B cell (primary cell): ENCODE measurements at regions not wholly inside any gene's neighbourhood (a gene's known extent, or its start where the extent isn't known, plus 50 kb on each side); places are given as distances from the start of the nearest gene placed in this dataset.

Experiments
- ATAC-seq: fragments of 200-7000 bp; cut with Tn5 transposase; one replicate; pipeline ENCODE4 v1.10.0; 2021; ENCODE audit warnings: low read depth, mild to moderate bottlenecking, moderate number of reproducible peaks, moderate library complexity
- CTCF ChIA-PET: fragments of 350-600 bp; sonication (Branson Sonifier 250); formaldehyde crosslinking; loops from one replicate; lab custom pipeline; 2021; ENCODE audit warnings: antibody characterized with exemption, inconsistent platforms; lab: Charles Lee
- POLR2A ChIA-PET: fragments of 350-600 bp; sonication (Branson Sonifier 250); formaldehyde crosslinking; loops from one replicate; lab custom pipeline; 2021; ENCODE audit warnings: antibody characterized with exemption; lab: Charles Lee
- DNase-seq: peaks from one replicate; pipeline ENCODE4 v3.0.0; 2013
- H2AFZ ChIP-seq: 2 replicates; pipeline ENCODE4 v1.6.1; 2012; ENCODE audit warnings: mild to moderate bottlenecking, low read depth, low read length; ENCODE audit not compliant: insufficient read depth, poor library complexity, severe bottlenecking
- H3K27ac ChIP-seq, 2 donors: 1 replicate in 1 of 2; 2 replicates in 1 of 2; pipeline ENCODE4 v1.5.1; 2012 to 2013; ENCODE audit warnings: low read length in 2 of 2, mild to moderate bottlenecking in 2 of 2, moderate library complexity in 1 of 2
- H3K27me3 ChIP-seq, 4 experiments: fragments of 200-600 bp in 1 of 4; sonication (generic) in 1 of 4; replicated peaks in 1 of 4; 1 replicate in 2 of 4; 2 replicates in 2 of 4; pipeline versions ENCODE4 v1.6.1 to v1.7.0; 2013 to 2016; ENCODE audit warnings: low read length in 3 of 4, mild to moderate bottlenecking in 2 of 4, mixed read lengths in 1 of 4, moderate library complexity in 1 of 4; ENCODE audit not compliant: insufficient read depth in 4 of 4, control insufficient read depth in 3 of 4; ENCODE audit errors: control extremely low read depth in 1 of 4
- H3K36me3 ChIP-seq, 2 experiments: replicated peaks in 1 of 2; 1 replicate in 1 of 2; 2 replicates in 1 of 2; pipeline versions ENCODE4 v1.6.1 to v1.7.1; 2013; ENCODE audit warnings: low read length in 1 of 2; ENCODE audit not compliant: insufficient read depth in 2 of 2, control insufficient read depth in 1 of 2; ENCODE audit errors: control extremely low read depth in 1 of 2, extremely low read depth in 1 of 2
- H3K4me1 ChIP-seq, 2 donors: fragments of 200-600 bp in 1 of 2; sonication (generic) in 1 of 2; 1 replicate in 1 of 2; 2 replicates in 1 of 2; pipeline versions ENCODE4 v1.5.1 to v1.6.1; 2013 to 2017; ENCODE audit warnings: low read length in 2 of 2; ENCODE audit not compliant: control insufficient read depth in 2 of 2, insufficient read depth in 2 of 2
- H3K4me2 ChIP-seq: replicated peaks from 2 replicates; pipeline ENCODE3; 2012; ENCODE audit warnings: mild to moderate bottlenecking, low read depth, low read length; ENCODE audit not compliant: poor library complexity, severe bottlenecking
- H3K4me3 ChIP-seq, 5 experiments: fragments of 200-600 bp in 1 of 5; sonication (generic) in 1 of 5; 1 replicate in 3 of 5; 2 replicates in 2 of 5; pipeline versions ENCODE4 v1.5.1 to v1.7.0; 2011 to 2016; ENCODE audit warnings: low read length in 4 of 5, mild to moderate bottlenecking in 4 of 5, low read depth in 2 of 5, control low read depth in 1 of 5, moderate library complexity in 1 of 5; ENCODE audit not compliant: insufficient read depth in 1 of 5; ENCODE audit errors: control extremely low read depth in 1 of 5, extremely low read depth in 1 of 5
- H3K79me2 ChIP-seq: fragments of 200-600 bp; sonication (generic); one replicate; pipeline ENCODE4 v1.6.0; 2016; ENCODE audit warnings: low read length; ENCODE audit not compliant: control insufficient read depth, insufficient read depth
- H3K9ac ChIP-seq: fragments of 200-600 bp; sonication (generic); 2 replicates; pipeline ENCODE4 v1.6.1; 2017; ENCODE audit warnings: mild to moderate bottlenecking, low read length, moderate library complexity
- H3K9me3 ChIP-seq, 3 donors: one replicate each; pipeline versions ENCODE4 v1.6.1 to v1.7.1; 2013; ENCODE audit warnings: low read length in 2 of 3; ENCODE audit not compliant: control insufficient read depth in 2 of 3, insufficient read depth in 1 of 3; ENCODE audit errors: control extremely low read depth in 1 of 3
- H4K20me1 ChIP-seq: 2 replicates; pipeline ENCODE4 v1.6.0; 2012; ENCODE audit warnings: mild to moderate bottlenecking, low read length; ENCODE audit not compliant: insufficient read depth, control insufficient read depth, poor library complexity, severe bottlenecking
- H3K27ac Mint-ChIP-seq: one replicate; pipeline ENCODE4 v1.8.0; 2021; ENCODE audit warnings: mixed read lengths
- H3K27me3 Mint-ChIP-seq: one replicate; pipeline ENCODE4 v1.8.0; 2021; ENCODE audit warnings: mixed read lengths
- H3K4me1 Mint-ChIP-seq: one replicate; pipeline ENCODE4 v1.8.0; 2021; ENCODE audit warnings: mixed read lengths
- H3K4me3 Mint-ChIP-seq: one replicate; pipeline ENCODE4 v1.8.0; 2021; ENCODE audit warnings: mixed read lengths
- H3K9me3 Mint-ChIP-seq: one replicate; pipeline ENCODE4 v1.8.0; 2022; ENCODE audit warnings: mixed read lengths; ENCODE audit not compliant: insufficient read depth
- CTCF ChIP-seq: fragments of 200-600 bp; IDR thresholded peaks from one replicate; pipeline ENCODE4 v1.8.0; 2022; ENCODE audit warnings: antibody characterized with exemption, mild to moderate bottlenecking
- EZH2 ChIP-seq: IDR thresholded peaks from 2 replicates; pipeline ENCODE4 v1.6.1; 2012; ENCODE audit warnings: borderline replicate concordance, low read depth, mild to moderate bottlenecking, moderate library complexity, low read length; ENCODE audit not compliant: insufficient read depth, poor library complexity, severe bottlenecking
- WGBS: methylation state at CpG from one replicate; pipeline ENCODE4 v1.1.5; 2013; ENCODE audit warnings: missing lambda C conversion rate; ENCODE audit not compliant: insufficient coverage; 5-methylcytosine and 5-hydroxymethylcytosine counted together
- intact Hi-C: fragments of 100-400 bp; cut with micrococcal nuclease; formaldehyde crosslinking; loops from one replicate; pipeline ENCODE4 v1.10.0; 2022

- Histone ChIP-seq H3K9ac (no peak overlapping the region), H3K4me2 (no peak overlapping the region), H3K36me3 (no peaks in the 10 kb centered on the region), H3K27me3 (no peaks in the 10 kb centered on the region), H3K9me3 (no peaks in the 10 kb centered on the region), H3K4me1 (no peaks in the 10 kb centered on the region), H3K4me3 (no peak overlapping the region), H3K79me2 (no peaks in the 10 kb centered on the region), H3K27ac (no peak overlapping the region), H2AFZ (no peak overlapping the region), H4K20me1 (no peaks in the 10 kb centered on the region)
- DNase-seq (no peak), ATAC-seq (no peak)
- WGBS, result no CpG with 5 or more reads among the region's 3 CpGs
- no peaks in the 10 kb centered on the region for H3K4me1 Mint-ChIP-seq
- ChIA-PET POLR2A (no interaction called here), CTCF (no interaction called here)
- intact Hi-C loops, result no loop called here
- no peak overlapping the region for H3K27ac Mint-ChIP-seq
- TF ChIP-seq CTCF, result no peak
- no peak for TF ChIP-seq EZH2
- H3K4me3 Mint-ChIP-seq, result no peak overlapping the region
- no peaks in the 10 kb centered on the region for H3K9me3 Mint-ChIP-seq
- H3K27me3 Mint-ChIP-seq, result no peaks in the 10 kb centered on the region
Observed at GRCh38 chr3:191882289-191882688, 421.3 kb downstream of the PYDC2 start.

- Mint-ChIP-seq H3K27ac (no peak overlapping the region), H3K4me3 (no peak overlapping the region), H3K27me3 (no peaks in the 10 kb centered on the region), H3K4me1 (no peaks in the 10 kb centered on the region), H3K9me3 (no peaks in the 10 kb centered on the region)
- intact Hi-C loops, result no loop called here
- Histone ChIP-seq H2AFZ (no peak overlapping the region), H3K27ac (no peak overlapping the region), H3K9me3 (no peaks in the 10 kb centered on the region), H3K4me1 (no peaks in the 10 kb centered on the region), H3K27me3 (no peaks in the 10 kb centered on the region), H3K36me3 (no peaks in the 10 kb centered on the region), H3K9ac (no peak overlapping the region), H3K4me3 (no peak overlapping the region), H4K20me1 (no peaks in the 10 kb centered on the region), H3K4me2 (no peak overlapping the region), H3K79me2 (no peaks in the 10 kb centered on the region)
- ATAC-seq, result no peak
- TF ChIP-seq EZH2 (no peak), CTCF (no peak)
- no peak for DNase-seq
- CTCF ChIA-PET, result no interaction called here
- POLR2A ChIA-PET, result no interaction called here
Observed at GRCh38 chr3:191884132-191884531, 423.2 kb downstream of the PYDC2 start.
